ENCODE measurements at regions not wholly inside any gene's neighbourhood (a gene's known extent, or its start where the extent isn't known, plus 50 kb on each side); places are given as distances from the start of the nearest gene placed in this dataset.

GRCh38 chr14:34035177-34035933, 84.5 kb upstream of the EGLN3 start:
- ATAC-seq (ENCODE audit: poor library complexity): no peak
- DNase-seq: no peak
- Histone ChIP-seq H3K4me3 (ENCODE audit: low read length) (no peak overlapping the region), H3K36me3 (ENCODE audit: insufficient read depth, low read length) (no peaks in the 10 kb centered on the region), H3K9me3 (ENCODE audit: control insufficient read depth in 1 of 2, insufficient read depth in 1 of 2, low read length in 2 of 2) (no peaks in the 10 kb centered on the region), H3K27me3 (ENCODE audit: control insufficient read depth in 1 of 2, insufficient read depth in 2 of 2, low read length in 2 of 2) (no peaks in the 10 kb centered on the region), H3K4me1 (ENCODE audit: insufficient read depth, low read length) (peaks cover 14% of the 10 kb centered on the region), H3K27ac (ENCODE audit: low read depth in 1 of 2, low read length in 2 of 2) (no peak overlapping the region)
- Mint-ChIP-seq H3K27ac (no peak overlapping the region), H3K4me3 (no peak overlapping the region), H3K4me1 (ENCODE audit: low read depth) (no peaks in the 10 kb centered on the region), H3K27me3 (no peaks in the 10 kb centered on the region), H3K36me3 (ENCODE audit: low read depth) (no peaks in the 10 kb centered on the region), H3K9me3 (no peaks in the 10 kb centered on the region)
- no peak for TF ChIP-seq CTCF (IDR thresholded peaks at IDR 0.05)
- intact Hi-C loops (cut with DNase I, micrococcal nuclease): no loop called here
- POLR2A ChIA-PET: interaction anchor here (0.6 kb wide), 1 partner anchor 17 kb away, joined by 3 read pairs; no protein-coding TSS in a partner anchor
- CTCF ChIA-PET: no interaction called here

- Histone ChIP-seq H3K27ac (ENCODE audit: low read depth in 1 of 2, low read length in 2 of 2) (no peak overlapping the region), H3K36me3 (ENCODE audit: insufficient read depth, low read length) (no peaks in the 10 kb centered on the region), H3K27me3 (ENCODE audit: control insufficient read depth in 1 of 2, insufficient read depth in 2 of 2, low read length in 2 of 2) (no peaks in the 10 kb centered on the region), H3K9me3 (ENCODE audit: control insufficient read depth in 1 of 2, insufficient read depth in 1 of 2, low read length in 2 of 2) (no peaks in the 10 kb centered on the region), H3K4me1 (ENCODE audit: insufficient read depth, low read length) (peaks cover 10% of the 10 kb centered on the region), H3K4me3 (ENCODE audit: low read length) (no peak overlapping the region)
- CTCF ChIA-PET: no interaction called here
- TF ChIP-seq CTCF (IDR thresholded peaks at IDR 0.05): no peak
- POLR2A ChIA-PET: no interaction called here
- Mint-ChIP-seq H3K36me3 (ENCODE audit: low read depth) (no peaks in the 10 kb centered on the region), H3K4me3 (no peak overlapping the region), H3K27me3 (no peaks in the 10 kb centered on the region), H3K27ac (no peak overlapping the region), H3K9me3 (no peaks in the 10 kb centered on the region), H3K4me1 (ENCODE audit: low read depth) (no peaks in the 10 kb centered on the region)
- DNase-seq (no peak), ATAC-seq (ENCODE audit: poor library complexity) (no peak)
- intact Hi-C loops (cut with DNase I, micrococcal nuclease): no loop called here
These were observed 83.7 kb upstream of the EGLN3 start for GRCh38 chr14:34034447-34035176.

- Mint-ChIP-seq H3K4me1 (ENCODE audit: low read depth) (no peaks in the 10 kb centered on the region), H3K36me3 (ENCODE audit: low read depth) (no peaks in the 10 kb centered on the region), H3K4me3 (no peak overlapping the region), H3K27me3 (no peaks in the 10 kb centered on the region), H3K27ac (no peak overlapping the region), H3K9me3 (no peaks in the 10 kb centered on the region)
- TF ChIP-seq CTCF (IDR thresholded peaks at IDR 0.05): no peak
- H3K4me3 ChIP-seq (ENCODE audit: low read length): no peak overlapping the region
- no peak overlapping the region for H3K27ac ChIP-seq (ENCODE audit: low read depth in 1 of 2, low read length in 2 of 2)
- intact Hi-C loops (cut with DNase I, micrococcal nuclease): no loop called here
- H3K36me3 ChIP-seq (ENCODE audit: insufficient read depth, low read length): no peaks in the 10 kb centered on the region
- peaks cover 2% of the 10 kb centered on the region for H3K4me1 ChIP-seq (ENCODE audit: insufficient read depth, low read length)
- ChIA-PET CTCF (no interaction called here), POLR2A (no interaction called here)
- ATAC-seq (ENCODE audit: poor library complexity): no peak
- no peaks in the 10 kb centered on the region for H3K27me3 ChIP-seq (ENCODE audit: control insufficient read depth in 1 of 2, insufficient read depth in 2 of 2, low read length in 2 of 2)
- no peaks in the 10 kb centered on the region for H3K9me3 ChIP-seq (ENCODE audit: control insufficient read depth in 1 of 2, insufficient read depth in 1 of 2, low read length in 2 of 2)
- DNase-seq: no peak
These were observed 81.8 kb upstream of the EGLN3 start for GRCh38 chr14:34032720-34033119.
